Stimulated activated CD4-positive, alpha-beta T cell treated with anti-CD3 and anti-CD28 coated beads, TNF-alpha, amount 100 ng/mL, for 48 hours (primary cell): ENCODE measurements at regions not wholly inside any gene's neighbourhood (a gene's known extent, or its start where the extent isn't known, plus 50 kb on each side); places are given as distances from the start of the nearest gene placed in this dataset.
"Not testable (repeated sequence)": the region's sequence is repeated elsewhere in the genome, so short reads cannot be mapped to it uniquely, and the experiment has no call there.

Experiments
- DNase-seq, 3 donors: peaks; one replicate each; pipeline ENCODE4 v3.0.0-alpha.2; 2020; ENCODE audit warnings: low read depth in 3 of 3

DNA sequence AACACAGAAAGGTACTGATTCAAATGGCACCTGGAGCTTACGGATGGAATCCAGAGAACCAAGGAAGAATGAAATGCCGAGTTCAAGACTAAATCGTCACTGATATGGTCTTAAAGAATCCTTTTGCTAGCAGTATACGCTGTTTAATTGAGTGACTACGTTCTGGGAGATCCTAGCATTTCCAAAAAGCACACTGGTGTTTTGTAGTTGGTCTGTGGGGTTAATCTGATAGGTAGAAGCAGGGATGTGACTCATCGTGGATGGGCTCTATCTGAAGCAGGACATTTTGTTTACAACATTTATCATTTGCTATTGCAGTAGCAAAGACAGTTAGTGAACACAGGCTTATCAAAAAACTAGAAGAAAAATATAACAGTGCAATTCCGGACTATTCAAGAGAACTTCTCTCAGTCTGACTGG lies 169.2 kb upstream of the HMGA2 start:
- DNase-seq: no peak

DNA sequence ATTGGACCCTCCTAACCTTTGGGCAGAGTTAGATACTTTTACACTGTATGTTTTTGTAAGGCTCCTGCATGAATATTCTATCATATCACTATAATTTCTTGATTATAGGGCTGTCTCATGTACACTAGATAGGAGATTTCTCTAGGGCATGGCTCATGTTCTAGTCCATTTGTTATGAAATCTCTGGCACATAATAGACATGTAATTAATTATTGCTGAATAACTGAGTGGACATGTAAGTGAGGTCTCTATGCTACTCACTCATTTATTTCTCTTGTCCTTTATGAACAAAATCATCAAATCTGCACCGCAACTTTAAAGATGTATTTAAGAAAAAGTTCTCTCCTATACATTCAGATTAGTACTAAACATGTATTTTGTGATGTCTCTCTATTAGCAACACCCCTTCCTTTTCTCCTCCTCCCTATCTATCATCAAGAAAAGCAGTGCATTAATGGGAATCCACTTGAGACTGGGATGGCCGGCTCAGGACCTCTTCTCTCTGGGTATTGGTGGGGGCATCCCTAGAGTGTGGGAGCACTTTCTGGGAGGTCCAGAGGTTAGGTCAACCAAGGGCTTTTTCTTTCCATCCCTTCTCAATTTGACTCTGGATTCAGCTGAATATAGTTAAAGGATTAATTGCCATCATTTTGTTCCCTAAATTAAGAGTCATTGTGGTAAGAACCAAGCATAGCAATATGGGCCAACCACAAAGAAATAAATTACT lies 168.0 kb upstream of the HMGA2 start:
- no peak for DNase-seq

- peak in 1 of 3 donors; percentile 7 for DNase-seq
Measured at GRCh38 chr12:65656891-65657351, 167.4 kb upstream of the HMGA2 start.

GRCh38 chr12:65657635-65658034 lies 166.6 kb upstream of the HMGA2 start:
- no peak for DNase-seq

- DNase-seq: no peak
Measured at GRCh38 chr12:65658360-65658759, 165.9 kb upstream of the HMGA2 start.

- DNase-seq: no peak
Measured at GRCh38 chr12:65659681-65660080, 164.6 kb upstream of the HMGA2 start.

- no peak for DNase-seq
Measured at GRCh38 chr12:65660096-65660495, 164.2 kb upstream of the HMGA2 start.

GRCh38 chr12:65660836-65661235 lies 163.4 kb upstream of the HMGA2 start:
- no peak for DNase-seq

- no peak for DNase-seq
Measured at GRCh38 chr12:65662590-65662989, 161.7 kb upstream of the HMGA2 start.

GRCh38 chr12:65663097-65663496 lies 161.2 kb upstream of the HMGA2 start:
- no peak for DNase-seq

GRCh38 chr12:65663648-65664047 lies 160.6 kb upstream of the HMGA2 start:
- DNase-seq: no peak

DNA sequence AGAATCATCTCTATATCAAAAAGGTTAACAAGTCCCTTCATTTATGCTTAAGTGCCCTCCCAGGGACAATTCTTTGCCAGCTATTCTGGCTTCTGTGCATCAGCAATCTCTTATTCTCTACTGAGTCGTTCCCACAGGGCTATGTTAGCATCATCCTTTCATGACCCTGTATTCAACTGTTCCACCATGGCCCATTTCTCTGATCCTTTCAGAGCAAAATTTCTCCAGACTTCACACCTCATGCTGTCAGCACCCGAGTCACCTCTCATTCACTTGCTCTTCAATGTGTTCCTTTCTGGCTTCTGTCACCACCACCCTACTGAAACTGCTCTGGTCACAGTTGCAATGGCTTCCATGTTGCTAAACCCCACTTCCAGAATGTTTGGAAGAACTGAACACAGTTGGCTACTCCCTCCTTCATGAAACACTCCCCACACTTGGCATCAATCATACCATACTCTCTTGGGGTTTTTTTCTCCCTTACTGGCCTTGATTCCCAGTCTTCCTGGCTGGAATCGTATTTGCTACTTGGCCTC lies 159.5 kb upstream of the HMGA2 start:
- no peak for DNase-seq

- DNase-seq: no peak
Measured at GRCh38 chr12:65665817-65666216, 158.5 kb upstream of the HMGA2 start.

DNA sequence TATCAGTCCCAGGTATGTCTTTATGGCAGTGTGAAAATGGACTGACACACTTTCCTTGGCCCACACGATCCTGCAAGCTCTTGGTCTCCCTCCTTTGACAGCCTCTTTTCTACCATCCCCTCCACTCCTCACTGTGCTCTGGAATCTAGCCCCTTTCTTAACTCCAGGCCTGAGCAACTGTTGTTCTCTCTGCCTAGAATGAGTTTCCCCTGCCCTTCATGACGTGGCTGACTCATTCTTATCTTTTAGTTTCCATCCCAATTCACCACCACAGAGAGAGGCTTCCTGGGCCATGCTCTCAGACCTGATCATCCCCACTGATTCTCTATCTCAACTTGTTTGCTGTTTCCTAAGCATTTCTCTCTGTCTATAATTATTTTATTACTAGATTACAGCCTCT lies 157.4 kb upstream of the HMGA2 start:
- no peak for DNase-seq

DNA sequence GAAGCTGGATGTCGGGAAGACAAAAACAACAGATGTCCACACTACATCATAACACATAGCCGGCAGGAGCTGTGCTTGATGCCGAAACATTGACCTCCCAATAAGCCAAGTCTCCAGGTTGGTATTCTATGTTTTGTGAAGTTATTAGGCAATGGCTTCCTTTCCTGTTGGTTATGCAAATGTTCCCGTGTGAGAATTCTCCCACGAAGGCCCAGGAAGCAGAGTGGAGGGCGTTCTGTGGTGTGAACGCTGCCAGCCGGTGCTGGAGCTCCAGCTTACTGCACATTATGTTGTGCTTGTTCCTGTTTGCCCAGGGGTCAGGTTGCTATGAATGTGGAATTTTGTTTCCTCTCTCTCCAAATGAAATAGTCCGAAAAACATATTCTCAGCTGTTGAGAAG lies 156.4 kb upstream of the HMGA2 start:
- no peak for DNase-seq

DNA sequence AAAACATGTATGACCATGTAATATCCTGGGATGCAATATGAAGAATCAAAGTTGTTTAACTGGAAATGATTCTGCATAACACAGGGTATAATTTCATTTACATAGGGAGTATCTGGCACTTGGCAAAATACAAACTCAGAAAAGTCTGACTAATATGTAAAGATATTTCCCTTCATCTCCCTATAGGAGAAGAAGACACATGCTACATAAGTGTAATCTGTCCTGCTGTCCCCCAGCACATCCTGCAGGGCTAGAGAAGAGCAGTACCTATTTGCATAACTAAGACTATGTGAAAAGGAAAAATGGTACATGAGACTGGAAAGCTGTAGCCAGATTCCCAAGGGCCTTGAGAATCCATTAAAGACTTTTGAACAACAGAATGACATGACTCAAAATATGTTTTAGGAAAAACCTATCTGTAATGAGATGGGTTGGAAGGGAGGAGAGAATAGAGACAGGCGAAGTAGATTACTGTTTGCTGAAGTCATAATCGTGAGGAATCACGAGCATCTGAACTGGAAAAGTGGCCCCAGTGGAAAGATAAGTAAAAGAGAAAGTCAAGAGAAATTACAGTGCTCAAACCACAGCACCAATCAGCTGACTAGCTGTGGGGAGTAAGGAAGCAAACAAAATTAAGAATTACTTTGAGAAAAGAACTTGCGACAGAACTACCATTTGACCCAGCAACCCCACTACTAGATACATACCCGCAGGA lies 155.1 kb upstream of the HMGA2 start:
- no peak for DNase-seq

GRCh38 chr12:65670775-65671174 lies 153.5 kb upstream of the HMGA2 start:
- DNase-seq: no peak

GRCh38 chr12:65672441-65672840 lies 151.8 kb upstream of the HMGA2 start:
- no peak for DNase-seq

DNA sequence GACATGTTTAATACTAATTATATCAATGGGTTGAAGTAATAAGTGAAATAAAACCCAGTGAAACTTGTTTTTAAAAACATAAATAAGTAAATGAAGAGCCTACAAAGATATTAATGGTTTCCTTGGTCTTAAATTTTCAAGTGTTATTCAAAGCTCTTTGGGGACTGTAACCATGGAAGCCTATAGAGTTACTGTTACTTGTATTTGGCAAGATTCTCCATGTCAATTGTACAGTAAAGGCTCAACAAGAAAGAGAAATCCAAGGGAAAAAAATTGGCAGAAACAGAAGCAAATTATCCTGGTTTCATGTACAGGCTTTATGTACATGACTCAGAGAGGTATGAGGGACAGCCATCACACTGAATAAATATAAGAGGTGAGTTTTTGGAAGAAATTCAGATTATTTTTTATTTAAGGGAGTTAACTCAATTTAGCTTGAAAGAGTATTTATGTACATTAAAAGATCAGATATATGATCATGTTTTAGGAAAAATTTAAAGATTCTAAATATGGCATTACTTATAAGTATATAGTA lies 151.1 kb upstream of the HMGA2 start:
- DNase-seq: no peak

DNA sequence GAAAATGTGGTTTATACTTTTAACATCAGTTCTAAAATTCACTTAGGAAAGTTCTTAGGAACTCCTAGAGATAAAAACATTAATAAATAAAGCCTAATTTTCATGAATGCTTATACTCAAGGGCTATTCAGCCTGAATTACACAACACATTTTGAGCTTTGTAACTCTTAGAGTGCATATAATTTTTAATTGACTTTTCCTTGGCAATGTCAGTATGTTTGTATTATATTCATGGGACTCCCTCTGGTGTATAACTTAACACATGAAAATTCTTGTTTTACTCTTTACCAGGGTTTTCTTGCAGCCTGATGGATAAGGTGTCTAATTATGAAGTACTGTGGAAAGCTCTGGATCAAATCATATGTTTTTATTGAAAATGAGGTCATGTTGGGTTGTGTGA lies 150.6 kb upstream of the HMGA2 start:
- DNase-seq: no peak

DNA sequence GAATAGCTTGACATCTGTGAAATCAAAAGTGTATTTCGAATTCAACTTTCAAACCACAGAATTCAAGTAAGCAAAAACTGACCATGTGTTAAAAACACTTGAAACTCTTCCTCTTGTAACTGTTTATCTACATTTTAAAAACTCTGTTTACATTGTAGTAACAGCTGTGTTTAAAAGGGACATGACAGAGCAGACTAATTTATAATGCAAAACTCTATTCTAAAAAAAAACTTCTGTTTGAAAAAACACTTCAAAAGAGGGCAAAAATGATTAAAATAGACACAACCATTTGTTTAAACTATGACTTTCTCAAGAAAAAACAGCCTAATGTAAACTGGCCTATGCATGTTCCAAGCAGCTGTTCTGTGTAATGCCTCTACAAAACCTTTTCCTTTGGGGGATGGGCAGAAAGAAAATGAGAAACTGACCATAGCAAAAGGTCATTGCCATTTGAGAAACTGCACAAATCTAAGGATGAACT lies 149.1 kb upstream of the HMGA2 start:
- no peak for DNase-seq

- DNase-seq: not testable (repeated sequence)
Measured at GRCh38 chr12:65678172-65678571, 146.1 kb upstream of the HMGA2 start.

DNA sequence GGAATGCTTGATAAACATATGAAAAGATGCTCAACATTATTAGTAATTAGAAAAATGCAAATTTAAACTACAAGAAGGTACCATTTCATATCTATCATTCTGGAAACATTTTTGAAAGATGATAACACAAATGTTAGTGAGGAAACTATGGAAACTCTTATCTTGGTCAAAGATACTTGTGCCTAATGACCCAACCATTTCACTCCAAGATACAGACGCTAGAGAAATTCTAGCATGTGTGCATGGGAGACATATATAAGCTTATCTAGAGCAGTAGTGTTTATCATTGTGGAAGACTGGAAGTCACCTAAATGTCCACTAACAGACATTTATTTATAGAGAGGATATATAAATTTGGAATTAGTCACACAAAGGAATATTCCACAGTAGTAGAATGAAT lies 143.1 kb upstream of the HMGA2 start:
- no peak for DNase-seq
